IPS-NIHi7 (cell line): ENCODE measurements at regions not wholly inside any gene's neighbourhood (a gene's known extent, or its start where the extent isn't known, plus 50 kb on each side); places are given as distances from the start of the nearest gene placed in this dataset.

ENCODE experiments used
- DNase-seq: peaks from one replicate; pipeline ENCODE4 v3.0.0; 2012; ENCODE audit warnings: mixed read lengths; ENCODE audit errors: extremely low spot score

DNA sequence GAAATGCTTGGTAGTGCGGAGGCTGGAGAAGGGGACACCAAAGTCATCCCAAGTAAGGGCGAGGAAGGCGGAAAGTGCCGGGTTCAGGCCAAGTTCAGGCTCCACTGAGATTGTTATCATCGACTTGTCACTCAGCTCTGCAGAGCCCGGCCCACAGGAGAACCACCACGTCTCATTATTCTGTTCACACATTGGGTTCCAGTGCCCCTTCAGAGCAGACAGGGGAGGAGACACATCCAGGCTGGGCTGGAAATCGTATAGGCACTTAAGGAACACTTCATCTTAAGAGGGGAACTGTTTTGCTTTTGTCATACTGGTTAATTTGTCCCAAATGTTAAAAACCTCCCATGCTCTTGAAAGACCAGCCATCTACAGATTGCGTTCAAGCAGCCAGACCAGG is 118.3 kb upstream of the ADAMTS18 start:
- no peak for DNase-seq

DNA sequence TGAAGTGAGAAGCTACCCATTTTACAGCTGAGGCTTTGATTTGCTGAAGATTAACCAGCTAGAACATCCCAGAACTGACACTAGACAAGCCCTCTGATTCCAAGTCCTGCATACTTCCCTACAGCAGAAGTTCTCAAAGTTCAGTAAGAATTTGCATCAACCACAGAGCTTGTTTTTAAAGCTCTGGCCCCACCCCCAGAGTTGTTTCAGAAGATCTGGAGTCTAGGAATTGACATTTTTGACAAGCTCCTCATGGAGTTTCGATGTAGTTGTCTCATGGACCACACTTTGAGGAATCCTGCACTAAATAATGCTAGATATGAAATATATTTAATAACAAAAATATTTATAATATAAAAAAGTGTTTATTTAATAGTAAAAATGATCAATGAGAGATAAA is 120.3 kb upstream of the ADAMTS18 start:
- DNase-seq = no peak

DNA sequence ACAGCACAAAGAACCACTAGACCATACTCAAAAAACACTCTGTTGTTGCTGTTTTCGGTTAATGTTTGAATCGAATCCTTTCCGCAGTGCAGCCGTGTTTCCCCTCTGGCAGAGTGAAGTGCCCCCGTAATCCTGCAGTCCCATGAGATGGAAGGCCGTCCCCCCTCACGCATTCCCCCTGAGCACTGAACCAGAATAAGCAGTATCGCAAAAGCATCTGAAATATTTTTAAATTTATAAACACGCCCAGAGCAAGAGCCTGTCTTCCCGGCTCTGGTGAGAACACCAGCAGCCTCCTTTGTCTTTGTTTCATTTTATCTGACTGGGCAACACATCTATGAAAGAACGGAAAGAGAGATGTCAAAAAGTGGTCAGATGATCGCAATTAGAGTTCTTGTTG is 121.0 kb upstream of the ADAMTS18 start:
- DNase-seq = no peak

DNA sequence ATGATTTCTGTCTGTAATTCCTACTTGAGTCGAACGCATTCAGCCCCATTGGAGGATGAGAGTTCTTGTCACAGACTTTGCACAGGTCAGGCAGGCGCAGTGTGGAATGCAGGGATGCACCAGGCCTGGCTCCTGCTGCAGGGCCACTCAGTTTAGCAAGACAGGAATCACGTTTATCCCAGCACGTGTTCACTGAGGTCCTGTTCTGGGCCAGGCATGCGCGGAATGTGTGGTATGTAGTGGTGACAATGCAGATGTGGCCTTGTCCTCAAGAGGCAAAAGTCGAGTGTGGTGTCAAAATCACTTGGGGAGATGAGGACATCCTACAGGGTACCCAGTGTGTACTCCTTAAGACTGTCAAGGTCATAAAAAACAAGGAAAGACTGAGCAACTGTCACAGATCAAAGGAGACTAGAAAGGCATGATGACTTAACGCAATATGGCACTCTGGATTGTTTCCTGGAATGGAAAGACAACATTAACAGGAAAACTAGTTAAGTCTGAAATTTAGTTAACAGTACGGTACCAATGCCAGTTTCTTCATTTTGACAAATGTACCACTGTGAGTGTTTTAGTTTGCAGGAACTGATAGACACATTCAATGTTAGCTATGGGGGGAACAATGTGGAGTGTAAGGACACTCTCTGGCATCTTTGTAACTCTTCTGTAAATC is 121.5 kb upstream of the ADAMTS18 start:
- DNase-seq = no peak

DNA sequence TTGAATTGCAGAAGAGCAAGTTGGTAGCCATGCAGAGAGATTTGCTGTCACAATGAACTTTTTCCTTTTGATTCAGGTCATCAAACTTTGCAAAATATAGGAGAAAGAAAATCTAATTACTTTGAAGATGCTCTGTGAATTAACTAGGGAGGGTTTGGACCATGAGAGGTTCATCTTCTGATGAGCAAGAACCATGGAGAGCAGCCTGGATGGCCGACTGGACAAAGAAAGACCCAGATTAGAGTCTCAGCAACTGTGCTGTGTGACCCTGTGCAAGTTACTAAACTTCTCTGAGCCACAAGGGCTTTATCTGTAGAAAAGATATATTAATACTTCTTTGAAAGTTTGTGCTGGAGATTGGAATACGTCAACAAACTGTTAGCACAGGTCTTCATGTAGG is 122.6 kb upstream of the ADAMTS18 start:
- DNase-seq = no peak

DNA sequence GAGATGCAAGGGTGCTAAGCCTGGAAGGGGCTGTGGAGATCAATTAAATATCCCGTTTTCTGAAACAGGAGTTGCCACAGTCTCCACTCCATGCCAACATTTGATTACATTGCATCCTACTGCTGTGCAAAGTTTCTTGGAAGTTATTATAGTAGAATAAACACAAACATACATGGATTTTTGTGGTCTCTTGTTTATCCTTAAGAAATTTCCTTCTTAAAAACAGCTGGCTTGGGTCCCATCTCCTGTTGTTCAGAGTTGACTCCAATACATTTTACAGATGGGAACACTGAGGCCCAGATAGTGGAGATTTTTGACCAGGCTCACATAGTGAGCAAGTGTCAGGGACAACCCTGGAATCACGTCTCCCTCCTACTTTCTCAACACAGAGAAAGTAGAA is 124.0 kb upstream of the ADAMTS18 start:
- DNase-seq = no peak

DNA sequence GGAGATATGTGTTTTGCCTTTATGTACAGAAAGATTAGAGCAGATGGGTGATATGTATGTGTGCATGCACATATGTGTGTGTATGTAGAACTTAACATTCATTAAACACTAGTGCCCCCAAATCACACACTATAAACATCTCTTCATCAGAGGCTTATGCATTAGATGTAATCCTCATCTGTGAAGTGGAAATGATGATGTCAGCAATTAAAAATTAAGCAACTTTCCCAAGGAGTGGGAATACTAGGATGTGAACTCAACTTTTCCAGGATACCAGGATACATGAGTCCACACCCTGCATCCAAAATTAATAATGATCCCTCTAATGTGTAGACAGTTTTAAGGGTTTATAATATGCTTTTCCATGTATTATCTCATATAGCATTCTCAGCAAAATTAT is 127.7 kb upstream of the ADAMTS18 start:
- DNase-seq = no peak

DNA sequence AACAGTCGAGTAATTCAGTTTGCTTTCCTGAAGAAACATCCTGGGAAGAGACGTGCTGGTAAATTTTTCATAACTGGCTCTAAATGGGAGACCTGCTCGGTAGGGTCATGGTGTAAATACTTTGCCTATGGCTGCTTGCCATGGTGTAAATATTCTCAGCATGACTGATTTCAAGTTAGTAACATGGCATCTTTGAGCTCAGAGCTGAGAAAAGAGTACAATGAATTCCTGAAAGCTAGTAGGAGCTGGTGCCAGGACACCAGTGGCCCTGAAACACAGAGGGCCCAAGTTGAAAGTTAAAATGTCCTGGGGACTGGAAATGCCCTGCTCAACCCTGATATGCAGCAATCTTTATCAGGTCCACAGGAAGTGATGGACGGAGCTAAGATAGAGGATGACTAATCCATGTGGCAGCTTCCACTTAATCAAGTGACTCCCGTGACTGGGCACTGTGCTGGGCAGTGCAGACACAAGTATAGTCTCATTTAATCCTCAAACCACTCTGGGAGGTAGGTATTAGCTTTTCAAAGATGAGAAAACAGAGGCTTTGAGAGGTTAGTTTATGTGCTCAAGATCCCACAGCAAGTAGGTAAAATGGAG is 130.1 kb upstream of the ADAMTS18 start:
- DNase-seq = no peak

DNA sequence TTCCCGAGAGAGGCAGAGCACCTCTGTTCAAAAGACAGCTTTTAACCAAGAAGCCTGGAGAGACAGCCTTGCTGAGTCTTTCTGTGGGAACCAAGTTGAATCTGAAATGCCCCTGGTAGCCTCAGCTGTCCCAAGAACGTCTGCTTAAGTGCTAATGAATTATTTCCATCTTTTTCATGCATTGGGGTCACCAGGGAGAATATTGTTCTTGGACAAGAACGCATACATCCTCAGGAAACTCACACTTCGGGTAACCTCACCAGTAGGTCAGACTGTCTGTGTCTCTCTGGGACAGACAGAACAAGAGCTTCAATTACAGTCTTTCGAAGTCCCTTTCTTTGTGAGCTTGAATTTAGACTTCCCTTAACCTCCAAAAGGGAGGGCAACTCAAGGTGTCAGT is 134.6 kb upstream of the ADAMTS18 start:
- DNase-seq = no peak

DNA sequence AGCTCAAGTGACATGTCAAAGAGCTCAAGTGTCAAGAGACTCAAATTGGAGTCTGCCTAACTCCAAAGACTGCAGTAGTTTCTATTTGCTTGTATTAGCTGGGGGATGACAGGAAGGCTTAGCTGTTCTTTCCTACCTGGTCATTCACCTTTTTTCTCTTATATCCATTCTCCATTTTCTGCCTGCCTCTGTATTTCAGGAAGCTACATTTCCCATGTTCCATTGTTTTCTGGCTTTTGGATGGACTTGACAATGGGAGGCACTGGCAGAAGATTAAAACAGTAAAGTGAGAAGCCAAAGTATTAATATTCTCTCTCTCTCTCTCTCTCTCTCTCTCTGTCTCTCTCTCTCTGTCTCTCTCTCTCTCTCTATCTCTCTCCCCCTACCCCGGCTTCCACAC is 135.7 kb upstream of the ADAMTS18 start:
- no peak for DNase-seq

DNA sequence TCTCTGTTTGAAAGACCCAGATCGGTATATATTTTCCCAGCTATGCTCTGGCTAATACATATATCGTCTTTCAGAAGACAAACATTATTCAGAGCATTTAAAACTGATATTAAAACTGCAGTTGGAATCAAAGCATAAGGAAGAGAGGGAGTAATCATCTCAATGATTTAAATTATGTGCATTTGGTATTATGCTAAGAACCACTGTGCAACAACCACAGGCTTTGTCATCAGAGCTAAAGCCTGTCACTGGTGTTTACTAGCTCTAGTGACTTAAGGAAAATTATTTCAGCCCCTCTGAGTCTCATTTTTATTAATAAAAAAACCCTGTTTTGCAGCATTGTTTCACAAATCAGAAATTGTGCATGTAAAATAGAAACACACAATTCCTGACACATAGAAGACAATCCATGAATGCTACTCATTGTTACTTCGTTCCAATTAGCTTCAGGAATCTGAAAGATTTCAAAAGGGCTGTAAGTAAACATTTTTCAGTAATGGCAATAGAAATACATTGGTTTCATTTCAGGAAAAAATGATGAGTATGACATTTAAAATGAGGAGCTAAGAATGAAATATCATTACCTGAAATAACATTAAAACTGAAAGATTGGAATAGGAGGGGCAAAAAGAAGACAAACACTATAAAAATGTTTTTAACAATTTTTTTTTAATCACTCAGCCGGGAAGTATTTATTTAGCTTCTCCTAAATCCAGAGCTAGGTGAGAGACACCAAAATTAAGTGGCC is 136.5 kb upstream of the ADAMTS18 start:
- DNase-seq = no peak

DNA sequence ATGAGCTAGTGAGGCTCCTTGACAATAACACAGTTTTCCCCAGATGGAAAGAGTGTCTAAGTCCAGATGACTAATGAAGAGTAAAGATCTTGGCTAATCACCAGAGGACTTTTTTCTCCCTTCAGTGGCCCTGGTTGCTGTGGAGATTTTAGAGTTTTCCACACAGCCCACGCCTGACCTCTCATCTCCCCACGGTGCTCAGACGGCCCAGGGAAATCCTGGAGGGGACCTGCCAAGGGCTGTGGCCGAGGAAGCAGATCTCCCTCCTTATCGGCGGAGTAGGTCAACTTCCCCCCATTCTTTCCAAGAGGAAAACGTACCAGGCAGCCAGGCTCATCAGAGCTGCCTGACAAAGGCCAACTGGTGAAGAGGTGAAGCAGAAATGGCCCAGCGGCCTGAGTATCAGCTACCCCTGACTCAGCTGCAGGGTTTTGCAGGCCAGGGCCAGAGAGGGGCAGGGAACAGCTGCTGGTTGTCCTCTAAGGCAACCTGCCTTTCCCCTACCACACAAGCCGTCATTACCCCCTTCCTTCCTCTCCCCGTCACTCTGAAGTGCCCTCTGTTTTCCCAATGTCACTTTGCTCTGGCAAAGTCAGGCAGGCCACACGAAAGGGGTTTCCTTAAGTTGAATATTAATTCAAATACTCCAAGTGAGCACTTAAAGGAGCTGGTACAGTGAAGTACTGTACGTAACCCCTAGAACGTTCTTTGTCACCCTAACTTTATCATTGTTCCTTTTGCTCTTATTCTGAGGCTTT is 140.2 kb upstream of the ADAMTS18 start:
- no peak for DNase-seq

DNA sequence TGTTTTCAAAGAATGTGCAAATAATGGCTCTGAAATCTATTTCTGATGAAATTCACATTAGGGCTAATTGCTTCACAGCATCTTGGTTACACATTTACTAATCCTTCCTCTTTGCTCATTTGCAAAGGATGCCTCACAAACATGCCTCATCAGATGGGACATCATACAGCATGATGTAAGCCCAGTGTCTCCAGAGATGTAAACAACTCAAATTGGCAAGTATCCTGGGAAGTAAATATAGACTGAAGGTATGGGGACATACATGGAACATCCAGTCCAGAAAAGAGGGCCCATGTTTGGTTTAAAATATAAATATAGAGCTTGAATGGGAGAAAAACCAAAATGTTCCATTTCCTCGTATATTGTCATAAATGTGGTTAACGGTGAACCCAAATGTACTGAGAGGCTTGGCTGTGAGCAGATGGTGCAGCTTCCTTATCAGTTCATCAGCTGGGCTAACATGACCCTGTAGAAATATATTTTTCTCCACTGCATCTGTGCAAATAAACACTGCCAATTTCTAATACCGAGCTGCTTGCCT is 142.9 kb upstream of the NUDT7 start:
- no peak for DNase-seq

DNA sequence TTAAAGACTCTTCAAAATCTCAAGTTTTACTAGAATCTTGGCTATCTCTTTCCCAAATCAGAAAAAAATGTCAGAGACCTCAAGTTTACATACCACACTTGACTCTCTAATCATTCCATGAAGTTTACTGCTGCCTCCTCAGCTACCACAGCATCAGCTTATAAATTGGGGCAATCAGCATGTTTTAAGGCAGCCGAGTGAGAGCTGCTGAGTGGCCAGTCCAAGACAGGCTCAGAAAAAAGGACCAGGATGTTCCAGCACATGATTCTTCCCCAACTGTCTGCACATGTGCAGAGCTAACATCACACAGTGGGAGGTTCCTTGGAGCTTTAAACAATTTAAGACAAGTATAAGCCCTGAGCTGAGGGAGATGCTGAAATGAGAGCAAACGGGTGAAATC is 140.6 kb upstream of the NUDT7 start:
- DNase-seq = no peak

DNA sequence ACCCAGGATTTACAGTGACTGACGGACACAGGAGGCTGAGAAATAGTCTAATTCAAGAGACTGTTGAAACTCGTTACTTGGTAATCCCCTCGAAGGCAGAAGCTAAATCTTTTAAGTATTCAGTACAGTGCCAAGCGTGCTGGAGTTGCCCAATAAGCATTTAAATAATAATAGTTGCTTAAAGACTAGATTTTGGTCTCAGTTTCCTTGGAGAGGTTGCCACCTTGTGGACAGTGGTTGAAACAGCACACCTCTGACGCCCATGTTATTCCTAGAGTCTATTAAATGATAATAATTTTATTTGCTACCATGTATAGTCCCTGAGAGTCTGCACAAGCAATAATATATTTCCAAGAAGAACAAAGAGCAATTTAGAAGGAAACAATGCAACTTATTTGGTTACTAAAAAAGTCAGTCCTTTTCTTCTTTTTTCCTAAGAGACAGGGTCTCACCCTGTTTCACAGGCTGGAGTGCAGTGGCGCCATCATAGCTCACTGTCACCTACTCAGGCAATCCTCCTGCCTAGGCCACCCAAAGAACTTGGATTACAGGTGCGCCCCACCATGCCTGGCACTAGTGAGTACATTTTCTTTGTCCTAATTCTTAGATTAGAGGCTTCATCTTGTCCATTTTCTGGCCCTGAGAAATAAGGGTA is 138.0 kb upstream of the NUDT7 start:
- peak; percentile 56 for DNase-seq

DNA sequence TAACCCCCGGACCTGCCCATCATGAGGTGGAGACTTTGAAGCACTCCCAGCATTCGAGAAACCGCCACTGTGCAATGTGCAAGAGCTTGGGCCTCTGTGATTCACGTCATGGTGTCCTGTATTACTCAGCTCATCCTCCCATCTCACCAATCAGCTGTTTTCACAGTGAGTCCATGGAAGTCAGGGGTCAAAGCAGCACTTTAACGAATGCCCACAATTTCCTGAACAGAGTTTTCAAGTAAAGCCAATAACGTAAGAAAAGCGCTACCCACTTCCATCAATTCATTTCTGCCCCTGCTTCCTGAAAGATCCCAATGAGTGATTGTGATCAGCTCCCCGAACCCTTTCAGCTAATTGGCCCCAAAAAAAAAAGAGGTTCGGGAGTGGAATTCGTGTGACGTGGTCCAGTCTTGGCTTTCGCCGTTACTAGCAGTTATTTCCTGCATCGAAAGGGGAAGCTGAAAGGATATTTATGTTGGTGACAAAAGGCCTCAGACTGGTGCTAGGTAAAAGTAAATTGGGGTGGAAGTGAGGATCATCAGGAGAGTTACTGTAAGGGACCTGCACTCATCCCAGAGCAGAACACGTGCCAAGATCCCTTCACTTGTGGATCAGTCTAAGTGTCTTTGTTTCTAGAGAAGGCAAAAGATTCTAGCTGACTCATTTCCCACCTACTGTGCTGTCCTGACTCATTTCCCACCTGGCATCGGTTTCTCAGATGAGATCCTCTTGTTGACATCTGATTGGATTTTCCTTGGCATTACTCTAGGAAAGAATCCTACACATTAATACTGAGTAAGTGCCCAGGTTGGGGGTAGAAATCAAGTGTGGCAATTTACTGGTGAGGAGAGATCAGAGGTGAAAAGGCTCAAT is 136.7 kb upstream of the NUDT7 start:
- DNase-seq = peak; percentile 22

DNA sequence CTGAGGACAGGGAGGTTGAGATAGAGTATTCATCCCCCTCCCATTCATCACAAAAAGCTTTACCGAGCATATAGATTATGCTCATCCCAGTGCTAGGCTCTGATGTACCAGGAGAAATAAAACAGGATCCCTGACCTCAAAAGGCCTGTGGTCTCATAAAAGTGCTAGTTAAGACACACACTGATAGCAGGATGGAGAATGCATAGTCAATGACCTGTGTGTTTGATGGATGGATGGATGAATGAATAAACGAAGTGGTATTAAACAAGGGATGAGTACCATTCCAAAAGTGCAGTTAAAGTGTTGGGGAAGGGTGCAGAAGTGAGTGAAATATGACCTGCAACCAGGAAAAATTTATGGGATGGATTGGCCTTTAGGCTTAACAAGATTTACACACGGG is 133.9 kb upstream of the NUDT7 start:
- DNase-seq = no peak

DNA sequence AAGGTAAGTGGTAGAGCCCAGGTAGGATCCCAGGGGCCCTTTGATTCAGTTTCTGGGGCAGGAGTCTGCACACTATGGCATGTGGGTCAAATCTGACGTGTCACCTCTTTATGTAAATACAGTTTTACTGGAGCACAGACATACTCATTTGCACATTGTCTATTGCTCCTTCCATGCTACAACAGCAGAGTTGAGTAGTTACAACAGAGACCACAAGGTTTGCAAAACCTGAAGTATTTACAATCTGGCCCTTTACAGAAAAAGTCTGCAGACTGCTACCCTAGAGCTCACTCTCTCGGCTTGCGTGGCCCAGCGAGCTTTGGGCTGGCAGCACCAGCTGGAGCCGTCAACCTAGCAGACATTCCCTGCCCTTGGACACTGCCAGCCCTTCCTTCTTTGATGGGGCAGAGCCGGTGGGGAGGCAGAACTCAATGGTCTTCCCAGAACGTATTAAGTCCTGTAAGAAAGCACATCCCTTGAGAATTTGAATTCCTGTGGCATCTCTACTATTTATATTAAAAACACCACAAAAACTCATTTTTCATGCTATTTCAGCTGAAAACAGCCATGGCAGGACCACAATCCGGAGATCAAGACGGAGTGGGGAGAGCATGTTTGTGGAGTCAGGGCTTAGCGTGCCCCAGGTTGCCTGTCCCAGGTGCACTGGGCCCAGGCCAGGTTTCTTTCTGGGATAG is 133.1 kb upstream of the NUDT7 start:
- no peak for DNase-seq

DNA sequence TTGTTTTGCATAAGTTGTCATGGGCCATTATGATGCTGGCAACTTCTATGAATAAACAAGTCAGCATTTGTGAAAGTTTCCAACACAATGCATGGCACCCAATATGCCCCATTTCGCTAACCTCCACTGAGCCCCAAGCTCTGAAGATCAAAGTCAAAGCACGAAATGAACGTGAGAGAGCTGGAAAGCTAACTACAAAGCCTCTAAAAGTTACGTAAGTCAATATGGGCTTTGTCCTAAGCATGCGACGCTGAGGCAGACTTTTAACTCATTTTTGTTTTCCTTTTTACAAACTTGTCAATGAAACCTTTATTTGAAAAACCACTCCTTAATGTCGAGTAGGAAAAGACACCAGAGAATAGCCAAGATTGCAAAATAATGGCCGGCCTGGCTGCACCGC is 131.6 kb upstream of the NUDT7 start:
- no peak for DNase-seq

DNA sequence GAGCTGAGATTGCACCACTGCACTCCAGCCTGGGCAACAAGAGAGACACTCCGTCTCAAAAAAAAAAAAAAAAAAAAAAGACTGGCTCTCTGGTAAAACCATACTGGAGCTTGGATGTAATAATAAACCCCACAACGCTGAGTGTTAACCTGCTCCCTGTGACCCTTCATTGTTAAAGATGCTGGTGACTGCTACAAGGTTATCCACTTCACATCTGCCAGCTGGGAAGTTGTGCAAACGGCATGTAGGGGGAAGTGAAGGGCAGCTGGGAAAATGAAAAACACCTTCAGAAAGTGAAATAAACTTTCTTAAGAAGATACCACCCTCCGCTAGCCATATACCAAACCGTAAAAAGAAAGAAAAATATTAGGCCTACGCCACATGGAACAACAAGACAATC is 131.0 kb upstream of the NUDT7 start:
- DNase-seq = no peak
